ENCODE measurements at regions not wholly inside any gene's neighbourhood (a gene's known extent, or its start where the extent isn't known, plus 50 kb on each side); places are given as distances from the start of the nearest gene placed in this dataset.

DNA sequence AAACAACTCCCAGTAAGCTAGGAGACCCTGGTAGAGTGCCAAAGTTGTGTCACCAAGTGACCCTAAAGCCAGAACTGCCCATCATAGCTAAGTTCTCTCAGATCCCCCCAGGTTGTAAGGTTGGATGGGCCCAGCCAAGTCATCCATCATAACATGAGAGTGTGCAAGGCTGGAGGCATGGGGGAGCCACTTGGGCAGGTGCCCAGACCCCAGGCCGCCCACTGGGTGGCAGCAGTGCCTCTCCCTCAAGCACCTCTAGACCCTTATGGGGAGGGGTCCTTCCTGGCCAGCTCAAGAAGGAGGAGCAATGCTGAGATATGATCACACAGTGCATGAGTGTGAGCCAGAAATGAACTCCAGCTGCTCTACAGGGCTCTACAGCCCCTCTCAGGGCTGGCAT, 154.5 kb downstream of the MYLK4 start:
- H3K36me3 ChIP-seq: no peaks in the 10 kb centered on the region
- TF ChIP-seq, protein P1, sequence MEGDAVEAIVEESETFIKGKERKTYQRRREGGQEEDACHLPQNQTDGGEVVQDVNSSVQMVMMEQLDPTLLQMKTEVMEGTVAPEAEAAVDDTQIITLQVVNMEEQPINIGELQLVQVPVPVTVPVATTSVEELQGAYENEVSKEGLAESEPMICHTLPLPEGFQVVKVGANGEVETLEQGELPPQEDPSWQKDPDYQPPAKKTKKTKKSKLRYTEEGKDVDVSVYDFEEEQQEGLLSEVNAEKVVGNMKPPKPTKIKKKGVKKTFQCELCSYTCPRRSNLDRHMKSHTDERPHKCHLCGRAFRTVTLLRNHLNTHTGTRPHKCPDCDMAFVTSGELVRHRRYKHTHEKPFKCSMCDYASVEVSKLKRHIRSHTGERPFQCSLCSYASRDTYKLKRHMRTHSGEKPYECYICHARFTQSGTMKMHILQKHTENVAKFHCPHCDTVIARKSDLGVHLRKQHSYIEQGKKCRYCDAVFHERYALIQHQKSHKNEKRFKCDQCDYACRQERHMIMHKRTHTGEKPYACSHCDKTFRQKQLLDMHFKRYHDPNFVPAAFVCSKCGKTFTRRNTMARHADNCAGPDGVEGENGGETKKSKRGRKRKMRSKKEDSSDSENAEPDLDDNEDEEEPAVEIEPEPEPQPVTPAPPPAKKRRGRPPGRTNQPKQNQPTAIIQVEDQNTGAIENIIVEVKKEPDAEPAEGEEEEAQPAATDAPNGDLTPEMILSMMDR (IDR thresholded peaks at IDR 0.05; ENCODE audit: low read depth, low read length): peak; percentile 46

DNA sequence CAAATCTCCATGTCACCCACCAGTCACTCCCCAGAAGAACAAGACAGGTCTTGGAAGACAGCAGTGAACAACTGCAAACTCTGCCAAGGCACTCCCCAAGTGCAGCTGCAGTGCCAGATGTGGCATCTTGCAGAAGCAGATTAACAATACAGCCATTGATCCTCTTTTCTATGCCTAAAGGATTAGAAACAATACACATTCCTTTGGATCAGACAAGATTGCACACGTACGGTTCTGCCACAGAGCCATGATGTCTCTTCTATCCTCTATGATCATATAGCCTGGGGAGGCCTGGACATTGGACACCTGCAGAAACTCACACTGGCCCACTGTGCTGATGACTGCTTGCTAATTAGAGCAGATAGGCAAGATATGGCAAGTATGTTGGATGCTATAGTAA, 155.9 kb downstream of the MYLK4 start:
- no peaks in the 10 kb centered on the region for H3K36me3 ChIP-seq
- no peaks in the 10 kb centered on the region for H3K9me3 ChIP-seq
- no peaks in the 10 kb centered on the region for H3K4me1 ChIP-seq
- TF ChIP-seq, protein P1 (IDR thresholded peaks at IDR 0.05; ENCODE audit: low read depth, low read length): no peak
- no peaks in the 10 kb centered on the region for H3K27me3 ChIP-seq
- DNase-seq: no peak
- H3K4me3 ChIP-seq (ENCODE audit: low read depth, low read length): no peak overlapping the region

More for the DNA sequence above, 154.5 kb downstream of the MYLK4 start:
- no peaks in the 10 kb centered on the region for H3K4me1 ChIP-seq
- no peaks in the 10 kb centered on the region for H3K27me3 ChIP-seq
- peak; percentile 39 for DNase-seq
- H3K4me3 ChIP-seq (ENCODE audit: low read depth, low read length): no peak overlapping the region
- no peaks in the 10 kb centered on the region for H3K9me3 ChIP-seq

DNA sequence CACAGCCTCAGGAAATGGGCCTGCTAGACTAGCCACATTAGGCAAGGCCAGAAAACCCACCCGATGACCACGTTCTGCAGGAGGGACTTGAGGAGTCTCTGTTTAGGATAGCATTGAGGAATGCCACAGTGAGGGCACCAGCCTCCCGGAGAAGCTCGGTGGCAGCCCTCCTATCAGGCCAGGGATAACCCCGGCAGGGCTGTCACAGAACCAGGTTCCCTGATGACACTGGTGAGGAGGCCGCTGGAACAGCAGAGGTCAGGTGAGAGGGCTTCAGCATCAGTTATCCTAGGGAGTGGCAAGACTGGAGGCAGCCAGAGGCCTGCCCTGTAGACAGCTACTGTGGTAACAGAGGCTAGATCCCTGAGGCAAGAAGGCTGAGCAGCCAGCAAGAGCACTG, 157.6 kb downstream of the MYLK4 start:
- no peaks in the 10 kb centered on the region for H3K9me3 ChIP-seq
- H3K4me1 ChIP-seq: no peaks in the 10 kb centered on the region
- no peaks in the 10 kb centered on the region for H3K27me3 ChIP-seq
- no peaks in the 10 kb centered on the region for H3K36me3 ChIP-seq
- TF ChIP-seq, protein P1 (IDR thresholded peaks at IDR 0.05; ENCODE audit: low read depth, low read length): no peak
- DNase-seq: no peak
- no peak overlapping the region for H3K4me3 ChIP-seq (ENCODE audit: low read depth, low read length)

- no peaks in the 10 kb centered on the region for H3K4me1 ChIP-seq
- H3K4me3 ChIP-seq (ENCODE audit: low read depth, low read length): no peak overlapping the region
- no peaks in the 10 kb centered on the region for H3K36me3 ChIP-seq
- TF ChIP-seq, protein P1 (IDR thresholded peaks at IDR 0.05; ENCODE audit: low read depth, low read length): no peak
- no peak for DNase-seq
- H3K9me3 ChIP-seq: no peaks in the 10 kb centered on the region
- H3K27me3 ChIP-seq: no peaks in the 10 kb centered on the region
Measured at GRCh38 chr6:2589171-2589661, 161.5 kb downstream of the MYLK4 start.

DNA sequence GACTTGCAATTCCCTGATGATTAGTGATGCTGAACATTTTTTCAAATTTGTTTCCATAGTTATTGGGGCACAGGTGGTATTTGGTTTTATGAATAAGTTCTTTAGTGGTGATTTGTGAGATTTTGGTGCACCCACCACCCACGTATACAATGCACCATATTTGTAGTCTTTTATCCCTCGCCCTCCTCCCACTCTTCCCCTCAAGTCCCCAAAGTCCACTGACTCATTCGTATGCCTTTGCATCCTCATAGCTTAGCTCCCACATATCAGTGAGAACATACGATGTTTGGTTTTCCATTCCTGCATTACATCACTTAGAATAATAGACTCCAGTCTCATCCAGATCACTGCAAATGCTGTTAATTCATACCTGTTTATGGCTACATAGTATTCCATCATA, 167.3 kb downstream of the MYLK4 start:
- no peaks in the 10 kb centered on the region for H3K27me3 ChIP-seq
- no peaks in the 10 kb centered on the region for H3K36me3 ChIP-seq
- DNase-seq: no peak
- no peak overlapping the region for H3K4me3 ChIP-seq (ENCODE audit: low read depth, low read length)
- no peaks in the 10 kb centered on the region for H3K4me1 ChIP-seq
- H3K9me3 ChIP-seq: no peaks in the 10 kb centered on the region
- TF ChIP-seq, protein P1 (IDR thresholded peaks at IDR 0.05; ENCODE audit: low read depth, low read length): no peak

- TF ChIP-seq, protein P1 (IDR thresholded peaks at IDR 0.05; ENCODE audit: low read depth, low read length): peak; percentile 23; the same call in 1 of the 2 replicates
- Histone ChIP-seq H3K9me3 (no peaks in the 10 kb centered on the region), H3K27me3 (no peaks in the 10 kb centered on the region), H3K4me1 (no peaks in the 10 kb centered on the region), H3K4me3 (ENCODE audit: low read depth, low read length) (no peak overlapping the region), H3K36me3 (no peaks in the 10 kb centered on the region)
- no peak for DNase-seq
Measured at GRCh38 chr6:2582268-2582667, 168.5 kb downstream of the MYLK4 start.
